Muscle of leg (tissue), 3 donors: ENCODE measurements at regions not wholly inside any gene's neighbourhood (a gene's known extent, or its start where the extent isn't known, plus 50 kb on each side); places are given as distances from the start of the nearest gene placed in this dataset.

Experiments
- DNase-seq: peaks from one replicate; pipeline ENCODE4 v3.0.0; 2013
- H3K27ac ChIP-seq: one replicate; pipeline ENCODE4 v1.5.1; 2013; ENCODE audit warnings: mild to moderate bottlenecking, low read length, control low read depth
- H3K27me3 ChIP-seq: one replicate; pipeline ENCODE4 v1.6.1; 2013; ENCODE audit warnings: low read length; ENCODE audit not compliant: control insufficient read depth, insufficient read depth
- H3K36me3 ChIP-seq: one replicate; pipeline ENCODE4 v1.6.1; 2013; ENCODE audit warnings: low read length; ENCODE audit not compliant: control insufficient read depth, insufficient read depth
- H3K4me1 ChIP-seq: one replicate; pipeline ENCODE4 v1.6.1; 2013; ENCODE audit warnings: low read length; ENCODE audit not compliant: control insufficient read depth, insufficient read depth
- H3K4me3 ChIP-seq: one replicate; pipeline ENCODE4 v1.5.1; 2013; ENCODE audit warnings: low read length, control low read depth
- H3K9me3 ChIP-seq: replicated peaks from 2 replicates; pipeline ENCODE4 v1.6.1; 2013; ENCODE audit warnings: low read depth, low read length; ENCODE audit not compliant: control insufficient read depth
- WGBS: methylation state at CpG from one replicate; pipeline ENCODE4 v1.1.5; 2013; ENCODE audit warnings: missing lambda C conversion rate; ENCODE audit not compliant: insufficient coverage; 5-methylcytosine and 5-hydroxymethylcytosine counted together

GRCh38 chr2:234730066-234730640 is 221.7 kb upstream of the SH3BP4 start:
- Histone ChIP-seq H3K27ac (no peak overlapping the region), H3K4me3 (no peak overlapping the region), H3K4me1 (no peaks in the 10 kb centered on the region), H3K27me3 (no peaks in the 10 kb centered on the region), H3K9me3 (peaks cover 2% of the 10 kb centered on the region), H3K36me3 (no peaks in the 10 kb centered on the region)
- 64% methylated on average over 7 of the region's 9 CpGs for WGBS
- DNase-seq = no peak

GRCh38 chr2:234725528-234726264 is 226.1 kb upstream of the SH3BP4 start:
- no peaks in the 10 kb centered on the region for H3K27me3 ChIP-seq
- no peak overlapping the region for H3K27ac ChIP-seq
- H3K4me1 ChIP-seq = no peaks in the 10 kb centered on the region
- WGBS = no CpG with 5 or more reads among the region's 1 CpG
- no peaks in the 10 kb centered on the region for H3K36me3 ChIP-seq
- no peak overlapping the region for H3K4me3 ChIP-seq
- no peak for DNase-seq
- no peaks in the 10 kb centered on the region for H3K9me3 ChIP-seq

GRCh38 chr2:234724850-234725249 is 227.0 kb upstream of the SH3BP4 start:
- Histone ChIP-seq H3K36me3 (no peaks in the 10 kb centered on the region), H3K4me1 (no peaks in the 10 kb centered on the region), H3K9me3 (no peaks in the 10 kb centered on the region), H3K27ac (no peak overlapping the region), H3K27me3 (no peaks in the 10 kb centered on the region), H3K4me3 (no peak overlapping the region)
- 25% methylated on average over 2 of the region's 4 CpGs for WGBS
- DNase-seq = no peak

- Histone ChIP-seq H3K27ac (no peak overlapping the region), H3K9me3 (no peaks in the 10 kb centered on the region), H3K27me3 (no peaks in the 10 kb centered on the region), H3K4me1 (no peaks in the 10 kb centered on the region), H3K4me3 (no peak overlapping the region), H3K36me3 (no peaks in the 10 kb centered on the region)
- peak; percentile 10 for DNase-seq
- WGBS = 19% methylated on average over 5 of the region's 6 CpGs
Measured at GRCh38 chr2:234723400-234723799, 226.5 kb upstream of the ARL4C start.

- no peaks in the 10 kb centered on the region for H3K9me3 ChIP-seq
- no peak overlapping the region for H3K27ac ChIP-seq
- no peak overlapping the region for H3K4me3 ChIP-seq
- no peaks in the 10 kb centered on the region for H3K27me3 ChIP-seq
- DNase-seq = no peak
- no peaks in the 10 kb centered on the region for H3K4me1 ChIP-seq
- no peaks in the 10 kb centered on the region for H3K36me3 ChIP-seq
Measured at GRCh38 chr2:234722176-234722575, 225.3 kb upstream of the ARL4C start.

GRCh38 chr2:234719116-234719716 is 222.3 kb upstream of the ARL4C start:
- DNase-seq = no peak
- Histone ChIP-seq H3K9me3 (no peaks in the 10 kb centered on the region), H3K27ac (no peak overlapping the region), H3K4me1 (no peaks in the 10 kb centered on the region), H3K36me3 (no peaks in the 10 kb centered on the region), H3K4me3 (no peak overlapping the region), H3K27me3 (no peaks in the 10 kb centered on the region)
- WGBS = 84% methylated on average over 3 of the region's 7 CpGs

GRCh38 chr2:234716271-234716670 is 219.4 kb upstream of the ARL4C start:
- Histone ChIP-seq H3K27me3 (no peaks in the 10 kb centered on the region), H3K4me3 (no peak overlapping the region), H3K4me1 (no peaks in the 10 kb centered on the region), H3K27ac (no peak overlapping the region), H3K36me3 (no peaks in the 10 kb centered on the region), H3K9me3 (no peaks in the 10 kb centered on the region)
- 79% methylated on average over 9 of the region's 9 CpGs for WGBS
- no peak for DNase-seq

GRCh38 chr2:234715671-234716250 is 218.9 kb upstream of the ARL4C start:
- H3K4me3 ChIP-seq = no peak overlapping the region
- no peak for DNase-seq
- WGBS = 89% methylated on average over 12 of the region's 13 CpGs
- H3K27me3 ChIP-seq = no peaks in the 10 kb centered on the region
- H3K4me1 ChIP-seq = no peaks in the 10 kb centered on the region
- H3K9me3 ChIP-seq = no peaks in the 10 kb centered on the region
- no peaks in the 10 kb centered on the region for H3K36me3 ChIP-seq
- H3K27ac ChIP-seq = no peak overlapping the region

- no peaks in the 10 kb centered on the region for H3K9me3 ChIP-seq
- no peak overlapping the region for H3K27ac ChIP-seq
- no peak overlapping the region for H3K4me3 ChIP-seq
- DNase-seq = no peak
- H3K4me1 ChIP-seq = no peaks in the 10 kb centered on the region
- 70% methylated on average over 5 of the region's 5 CpGs for WGBS
- H3K27me3 ChIP-seq = no peaks in the 10 kb centered on the region
- H3K36me3 ChIP-seq = no peaks in the 10 kb centered on the region
Measured at GRCh38 chr2:234714711-234715110, 217.8 kb upstream of the ARL4C start.

- H3K9me3 ChIP-seq = no peaks in the 10 kb centered on the region
- peaks cover 5% of the 10 kb centered on the region for H3K4me1 ChIP-seq
- 86% methylated on average over 2 of the region's 4 CpGs for WGBS
- no peaks in the 10 kb centered on the region for H3K27me3 ChIP-seq
- H3K4me3 ChIP-seq = no peak overlapping the region
- no peaks in the 10 kb centered on the region for H3K36me3 ChIP-seq
- H3K27ac ChIP-seq = no peak overlapping the region
- no peak for DNase-seq
Measured at GRCh38 chr2:234712421-234712935, 215.6 kb upstream of the ARL4C start.
